Right renal cortex interstitium (tissue), 3 donors: ENCODE measurements at regions not wholly inside any gene's neighbourhood (a gene's known extent, or its start where the extent isn't known, plus 50 kb on each side); places are given as distances from the start of the nearest gene placed in this dataset.
"Not testable (repeated sequence)": the region's sequence is repeated elsewhere in the genome, so short reads cannot be mapped to it uniquely, and the experiment has no call there.

Experiments
- DNase-seq, 3 donors: peaks; one replicate each; pipeline ENCODE4 v3.0.0-alpha.2; 2013; ENCODE audit warnings: low read depth in 3 of 3, low spot score in 2 of 3

DNA sequence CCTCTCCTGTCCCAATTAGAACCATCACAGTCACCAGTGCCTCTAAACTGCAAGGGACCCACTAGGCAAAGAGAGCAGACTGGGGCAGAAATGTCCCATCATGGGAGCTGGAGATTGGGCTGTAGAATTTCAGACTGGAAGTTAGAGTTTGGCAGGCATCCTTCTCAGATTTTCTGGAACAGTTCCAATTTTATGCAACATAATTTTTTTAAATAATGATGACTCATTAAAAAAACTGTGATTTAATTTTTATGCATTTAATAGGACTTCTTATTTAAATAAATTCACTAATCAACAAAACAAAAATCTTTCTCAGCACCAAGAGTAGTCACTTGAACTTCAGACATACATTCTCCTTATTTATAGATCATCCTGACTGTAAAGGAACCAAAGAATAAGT lies 84.6 kb upstream of the SLC7A14 start:
- DNase-seq: no peak

DNA sequence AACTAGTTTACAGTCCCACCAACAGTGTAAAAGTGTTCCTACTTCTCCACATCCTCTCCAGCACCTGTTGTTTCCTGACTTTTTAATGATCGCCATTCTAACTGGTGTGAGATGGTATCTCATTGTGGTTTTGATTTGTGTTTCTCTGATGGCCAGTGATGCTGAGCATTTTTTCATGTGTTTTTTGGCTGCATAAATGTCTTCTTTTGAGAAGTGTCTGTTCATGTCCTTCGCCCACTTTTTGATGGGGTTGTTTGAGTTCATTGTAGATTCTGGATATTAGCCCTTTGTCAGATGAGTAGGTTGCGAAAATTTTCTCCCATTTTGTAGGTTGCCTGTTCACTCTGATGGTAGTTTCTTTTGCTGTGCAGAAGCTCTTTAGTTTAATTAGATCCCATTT lies 77.1 kb upstream of the SLC7A14 start:
- DNase-seq: not testable (repeated sequence)

DNA sequence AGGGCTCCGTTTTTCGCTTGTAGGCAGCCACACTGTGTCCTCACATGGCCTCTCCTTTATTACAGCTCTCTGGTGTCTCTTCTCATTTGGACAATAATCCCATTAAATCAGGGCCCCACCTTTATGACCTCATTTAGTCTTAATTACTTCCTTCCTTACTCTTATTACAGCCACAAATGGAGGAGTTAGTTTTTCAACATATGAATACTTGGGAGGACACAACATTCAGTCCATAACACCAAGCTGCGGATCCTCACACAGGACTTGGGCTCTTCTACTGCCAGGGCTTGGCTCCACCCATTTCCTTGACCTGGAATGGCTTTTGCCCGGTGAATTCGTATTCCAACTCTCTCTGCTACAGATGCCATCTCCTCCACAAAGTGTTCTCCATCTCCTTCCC lies 74.3 kb upstream of the SLC7A14 start:
- DNase-seq: no peak

DNA sequence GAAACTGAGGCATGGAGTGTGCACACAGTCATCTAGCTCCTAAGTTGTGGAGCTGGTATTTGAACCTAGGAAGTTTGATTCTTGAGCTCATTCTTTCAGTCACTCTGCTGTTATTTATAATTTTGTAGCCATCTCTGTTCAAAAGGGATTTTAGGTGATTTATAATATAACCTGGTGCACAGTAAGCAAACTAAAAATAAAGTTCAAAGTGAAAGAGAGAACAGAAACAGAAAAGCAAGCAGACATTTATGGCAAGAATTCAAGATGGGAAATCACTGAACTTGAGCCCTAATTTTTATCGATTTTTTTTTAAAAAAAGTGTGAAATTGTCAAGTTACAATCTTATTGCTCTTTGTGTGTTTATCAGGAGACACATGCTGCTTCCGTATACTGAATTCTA lies 71.4 kb upstream of the SLC7A14 start:
- DNase-seq: no peak

DNA sequence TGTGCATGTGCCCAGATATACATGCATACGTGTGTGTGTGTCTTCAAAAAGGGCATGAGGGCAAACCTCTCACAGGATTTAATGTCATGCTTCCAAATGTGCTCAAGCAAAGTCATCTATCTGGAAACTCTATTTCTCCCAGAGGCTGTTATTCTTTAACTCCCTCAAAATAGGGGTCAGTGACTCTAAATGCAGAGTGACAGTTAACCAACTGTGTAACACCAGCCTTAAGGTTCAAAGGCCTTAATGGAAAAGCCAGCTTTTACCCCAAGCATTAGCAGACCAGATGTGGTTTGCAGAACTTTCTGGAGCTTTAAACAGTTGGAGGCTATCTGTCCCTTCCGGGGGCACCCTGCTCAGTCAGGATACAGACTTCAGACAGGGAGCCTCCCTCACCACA lies 70.4 kb upstream of the SLC7A14 start:
- DNase-seq: no peak

DNA sequence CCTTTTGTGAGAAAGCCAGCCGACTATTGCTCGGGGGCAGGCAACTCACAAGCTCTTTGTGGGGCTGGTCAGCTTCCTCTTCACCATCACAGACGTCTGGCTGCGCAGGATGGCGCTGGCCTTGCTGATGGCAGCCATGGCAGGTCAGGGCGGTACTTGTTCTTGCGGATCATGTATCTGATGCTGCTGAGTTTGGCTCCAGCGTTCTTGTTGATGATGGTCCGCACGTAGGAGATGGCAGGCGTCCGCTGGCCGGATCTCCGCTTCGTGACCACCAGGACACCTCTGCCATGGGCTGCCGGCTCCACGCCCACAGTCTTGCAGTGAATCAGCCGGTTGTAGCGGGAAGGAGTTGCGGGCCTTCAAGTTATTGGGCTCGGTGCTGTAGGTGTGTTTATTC lies 67.9 kb upstream of the SLC7A14 start:
- DNase-seq: no peak

DNA sequence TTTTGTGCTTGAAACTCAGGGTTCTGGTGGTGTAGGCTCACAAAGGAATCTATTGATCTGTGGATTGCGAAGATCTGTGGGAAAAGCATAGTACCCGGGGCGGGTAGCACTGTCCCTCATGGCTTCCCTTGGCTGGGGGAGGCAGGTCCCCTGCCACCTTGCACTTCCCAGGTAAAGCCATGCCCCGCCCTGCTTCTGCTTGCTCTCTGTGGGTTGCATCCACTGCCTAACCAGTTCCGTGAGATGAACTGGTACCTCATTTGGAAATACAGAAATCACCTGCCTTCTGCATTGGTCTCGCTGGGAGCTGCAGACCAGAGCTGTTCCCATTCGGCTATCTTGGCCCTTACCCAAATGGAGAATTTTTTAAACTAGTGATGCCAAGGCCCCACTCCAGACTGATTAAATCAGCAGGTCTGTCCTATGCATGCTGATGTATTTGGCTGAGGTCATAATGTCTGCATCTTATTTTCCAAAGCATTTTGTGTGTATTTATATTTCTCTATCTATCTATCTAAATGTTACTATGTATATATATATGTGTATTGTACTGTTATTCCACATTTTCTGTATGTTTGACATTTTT lies 65.5 kb upstream of the SLC7A14 start:
- DNase-seq: no peak

DNA sequence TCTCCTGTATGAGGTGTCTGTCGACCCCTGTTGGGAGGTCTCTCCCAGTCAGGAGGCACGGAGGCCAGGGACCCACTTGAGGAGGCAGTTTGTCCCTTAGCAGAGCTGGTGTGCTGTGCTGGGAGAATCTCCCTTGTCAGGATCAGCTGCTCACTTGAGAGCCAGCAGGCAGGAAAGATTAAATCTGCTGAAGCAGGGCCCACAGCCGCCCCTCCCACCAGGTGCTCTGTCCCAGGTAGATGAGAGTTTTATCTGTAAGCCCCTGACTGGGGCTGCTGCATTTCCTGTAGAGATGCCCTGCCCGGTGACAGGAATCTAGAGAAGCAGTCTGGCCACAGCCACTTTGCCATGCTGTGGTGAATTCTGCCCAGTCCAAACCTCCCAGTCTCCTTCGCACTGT lies 64.7 kb upstream of the SLC7A14 start:
- not testable (repeated sequence) for DNase-seq

DNA sequence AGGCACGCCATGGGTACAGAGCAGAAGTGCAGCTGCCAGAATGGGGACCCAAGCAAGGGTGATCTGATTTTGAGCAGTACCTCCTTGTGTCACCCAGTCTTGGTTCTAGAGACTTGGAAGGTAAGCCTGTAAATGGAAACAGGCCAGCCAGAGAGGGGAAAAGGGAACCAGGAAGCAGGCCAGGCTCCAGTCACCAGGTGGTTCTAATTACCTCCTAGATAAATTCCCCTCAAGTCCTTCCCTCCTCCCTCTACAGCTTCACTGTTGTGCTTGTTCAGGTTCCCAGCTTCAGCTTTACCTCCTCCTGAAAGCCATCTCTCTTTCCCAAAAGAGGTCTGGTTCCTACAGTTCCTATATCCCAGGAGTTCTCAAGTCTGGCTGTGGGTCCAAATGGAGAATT lies 58.8 kb upstream of the SLC7A14 start:
- no peak for DNase-seq

DNA sequence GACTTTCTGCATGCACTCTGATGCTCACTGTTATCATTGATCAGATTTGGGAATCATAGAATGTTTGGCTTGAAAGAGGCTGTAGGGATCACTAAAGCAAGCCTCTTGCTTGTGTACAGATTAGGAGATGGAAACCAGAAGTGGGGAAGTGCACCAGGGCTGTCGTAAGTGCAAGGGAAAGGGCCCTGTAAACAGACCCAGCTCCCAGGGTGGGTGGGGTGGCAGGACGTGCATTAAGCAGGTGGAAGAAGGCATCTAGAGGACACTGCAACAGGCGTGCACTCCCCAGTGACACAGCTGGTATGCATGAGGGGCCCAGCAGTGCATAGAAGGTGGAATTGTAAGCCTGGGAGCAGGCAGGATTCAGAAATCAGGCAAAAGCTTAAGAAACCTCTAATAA lies 58.0 kb upstream of the SLC7A14 start:
- DNase-seq: no peak

DNA sequence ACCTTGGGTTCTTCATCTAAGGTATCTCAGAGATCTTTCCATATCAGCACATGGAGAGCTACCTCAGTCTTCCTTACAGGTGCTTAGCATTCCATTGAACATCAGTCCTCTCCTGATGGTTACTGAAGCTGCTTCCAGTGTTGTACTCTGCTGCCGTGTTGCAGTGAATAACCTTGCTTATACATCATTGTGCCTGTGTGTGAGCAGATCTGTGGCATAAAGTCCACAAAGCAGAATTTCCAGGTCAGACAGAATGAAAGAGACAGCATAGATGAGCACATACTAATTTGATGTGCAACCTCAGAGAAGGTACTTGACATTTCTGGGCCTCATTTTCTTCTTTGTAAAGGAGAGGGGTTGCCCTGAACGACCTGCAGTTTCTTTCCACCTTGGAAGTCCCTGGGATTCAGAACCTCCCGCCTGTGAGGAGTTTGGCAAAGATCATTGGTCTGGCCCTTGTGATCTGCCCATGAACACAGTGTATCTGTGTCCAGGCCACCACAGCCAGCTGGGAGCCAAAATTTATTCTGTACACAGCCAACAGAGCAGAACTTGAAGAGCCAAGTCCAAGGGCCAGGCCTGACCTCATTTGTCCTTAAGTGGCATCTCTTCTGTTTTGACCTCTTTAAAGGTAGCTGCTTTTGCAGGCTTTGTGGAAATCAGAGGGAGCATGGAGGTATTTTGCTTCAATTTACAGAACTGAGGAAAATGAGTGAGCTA lies 57.2 kb upstream of the SLC7A14 start:
- DNase-seq: no peak

DNA sequence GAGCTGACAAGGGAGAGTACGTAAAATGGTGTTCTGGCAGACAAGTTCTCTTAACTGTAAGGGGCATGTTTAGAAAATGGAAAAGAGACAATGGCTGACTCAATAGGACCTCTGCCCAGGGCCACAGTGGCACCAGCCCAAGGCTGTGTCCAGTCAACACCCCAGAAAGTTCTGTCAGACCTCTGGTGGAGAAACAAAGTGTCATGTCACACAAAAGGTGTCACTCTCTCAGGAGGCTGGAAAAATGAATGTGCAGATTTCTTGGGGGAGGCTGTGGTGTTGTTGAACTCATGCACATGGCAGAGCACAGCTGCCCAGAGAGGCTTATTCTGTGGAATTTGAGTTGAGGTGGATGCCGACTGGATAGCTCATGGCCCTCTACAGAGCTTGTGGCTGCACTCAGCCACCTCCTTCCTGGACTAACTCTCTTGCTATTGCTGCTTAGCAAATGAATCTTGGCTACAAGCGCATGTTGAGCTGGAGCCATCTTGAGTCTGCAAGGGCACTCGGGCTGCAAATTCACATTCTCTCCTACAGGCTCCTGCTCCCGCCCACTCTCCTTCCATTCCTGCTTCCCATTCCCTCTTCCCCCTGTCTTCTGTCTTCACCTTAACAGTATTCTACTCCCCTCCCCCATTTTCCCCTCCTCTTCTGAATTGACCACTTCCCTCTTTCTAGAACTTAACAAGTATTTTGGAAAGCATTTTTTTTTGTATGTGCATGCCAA lies 55.8 kb upstream of the SLC7A14 start:
- DNase-seq: no peak

DNA sequence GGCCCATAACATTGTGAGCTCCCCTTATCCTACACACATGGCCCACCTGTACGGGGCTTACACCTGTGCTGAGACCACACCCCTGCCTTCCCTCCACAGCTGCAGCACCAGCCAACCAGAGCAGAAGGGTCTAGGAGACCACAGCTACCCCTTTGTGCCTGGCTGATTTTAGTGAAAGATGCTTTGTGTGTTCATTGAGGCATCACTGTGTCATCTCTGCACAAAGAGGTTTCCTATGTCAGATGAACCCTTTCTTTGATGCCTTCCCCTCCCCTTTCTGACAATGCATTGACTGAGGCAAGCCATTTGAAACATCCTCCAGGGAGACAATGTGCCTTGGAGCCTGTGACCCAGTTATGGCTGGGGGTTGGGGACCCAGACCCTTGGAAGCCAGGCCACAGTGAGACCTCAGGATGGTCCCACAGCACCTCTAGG lies 54.9 kb upstream of the SLC7A14 start:
- no peak for DNase-seq

DNA sequence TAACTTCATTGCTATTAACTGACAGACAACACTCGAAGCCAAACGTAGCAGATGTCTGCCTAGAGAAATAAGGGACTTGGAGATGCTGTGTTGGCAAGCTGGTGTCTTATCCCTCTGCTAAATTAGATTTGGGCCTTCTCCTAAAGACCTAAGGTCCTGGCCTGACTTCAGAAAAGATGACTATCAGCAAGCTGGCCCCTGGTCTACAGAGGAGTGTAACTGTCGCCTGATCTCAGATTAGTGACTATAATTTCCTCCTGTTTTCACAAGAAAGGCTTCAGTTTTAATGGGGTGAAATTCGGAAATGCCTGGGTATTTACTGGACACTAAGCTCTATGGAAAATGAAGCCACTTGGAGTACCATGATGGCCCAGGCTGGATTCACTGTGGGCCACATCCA lies 53.1 kb upstream of the SLC7A14 start:
- DNase-seq: no peak

DNA sequence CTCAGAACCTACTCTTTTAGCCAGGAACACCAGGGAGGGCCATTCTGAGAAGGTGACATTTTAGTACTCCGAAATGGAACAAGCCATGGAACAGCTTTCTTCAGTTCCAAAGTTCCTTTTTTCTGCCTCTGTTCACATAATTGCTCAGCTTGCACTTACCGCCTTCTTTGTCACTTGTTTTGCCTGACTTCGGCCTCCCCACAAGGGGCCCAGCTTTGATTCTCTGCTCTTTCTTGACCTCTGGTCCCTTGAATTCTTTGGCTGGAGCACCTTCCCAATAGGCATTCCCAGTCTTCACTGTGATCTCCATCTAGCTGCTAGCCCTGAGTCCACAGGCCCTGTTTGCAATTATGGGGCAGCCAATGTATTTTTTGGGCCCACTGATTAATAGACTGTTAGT lies 51.4 kb upstream of the SLC7A14 start:
- no peak for DNase-seq

DNA sequence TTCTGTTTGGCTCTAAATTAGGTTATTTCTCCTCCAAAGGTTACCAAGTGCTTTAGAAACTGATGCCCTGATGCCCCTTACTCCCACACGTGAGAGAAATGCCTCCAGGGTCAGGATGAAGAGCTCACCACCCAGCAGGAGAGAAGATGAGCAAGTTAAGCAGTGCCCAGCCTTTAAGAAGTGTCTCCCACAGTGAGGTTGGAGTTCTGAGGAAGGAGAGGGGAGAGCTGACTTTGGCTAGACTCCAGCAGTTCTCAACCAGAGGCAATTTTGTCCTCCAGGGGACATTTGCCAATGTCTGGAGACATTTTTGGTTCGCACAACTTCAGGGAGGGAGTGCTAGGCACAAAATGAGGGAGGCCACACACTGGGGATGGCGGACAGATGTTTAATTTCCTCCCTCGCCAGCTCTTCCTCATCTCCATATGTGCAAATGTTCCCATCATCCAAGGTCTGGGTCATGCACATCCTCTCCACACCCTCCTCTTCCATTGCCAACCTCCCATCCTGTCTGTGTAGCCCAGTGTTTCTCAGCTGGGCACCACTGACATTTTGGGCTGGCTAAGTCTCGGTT lies 50.6 kb upstream of the SLC7A14 start:
- DNase-seq: no peak
